ENCODE measurements at regions not wholly inside any gene's neighbourhood (a gene's known extent, or its start where the extent isn't known, plus 50 kb on each side); places are given as distances from the start of the nearest gene placed in this dataset.
"Not testable (repeated sequence)": the region's sequence is repeated elsewhere in the genome, so short reads cannot be mapped to it uniquely, and the experiment has no call there.

DNA sequence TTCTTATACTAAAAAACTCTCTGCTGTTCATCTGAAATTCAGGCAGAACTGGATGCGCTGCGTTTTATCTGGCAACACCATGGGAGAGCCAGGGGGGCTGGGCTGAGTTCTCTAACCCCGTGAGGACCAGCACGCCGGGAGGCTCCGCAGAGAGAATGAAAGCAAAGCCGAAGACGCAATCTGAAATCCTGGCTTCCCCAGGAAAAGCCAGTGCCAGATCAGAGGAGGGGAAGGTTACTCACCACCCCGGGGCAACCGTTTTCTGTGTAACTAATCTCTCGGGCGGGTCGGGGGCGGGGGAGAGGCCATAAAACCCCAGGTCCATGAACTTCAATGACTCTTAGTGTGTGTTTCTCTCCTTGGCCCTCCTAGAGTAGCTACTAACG is 99.4 kb downstream of the SHANK2 start:
- DNase-seq (ENCODE audit: low read depth in 2 of 2) = no peak

DNA sequence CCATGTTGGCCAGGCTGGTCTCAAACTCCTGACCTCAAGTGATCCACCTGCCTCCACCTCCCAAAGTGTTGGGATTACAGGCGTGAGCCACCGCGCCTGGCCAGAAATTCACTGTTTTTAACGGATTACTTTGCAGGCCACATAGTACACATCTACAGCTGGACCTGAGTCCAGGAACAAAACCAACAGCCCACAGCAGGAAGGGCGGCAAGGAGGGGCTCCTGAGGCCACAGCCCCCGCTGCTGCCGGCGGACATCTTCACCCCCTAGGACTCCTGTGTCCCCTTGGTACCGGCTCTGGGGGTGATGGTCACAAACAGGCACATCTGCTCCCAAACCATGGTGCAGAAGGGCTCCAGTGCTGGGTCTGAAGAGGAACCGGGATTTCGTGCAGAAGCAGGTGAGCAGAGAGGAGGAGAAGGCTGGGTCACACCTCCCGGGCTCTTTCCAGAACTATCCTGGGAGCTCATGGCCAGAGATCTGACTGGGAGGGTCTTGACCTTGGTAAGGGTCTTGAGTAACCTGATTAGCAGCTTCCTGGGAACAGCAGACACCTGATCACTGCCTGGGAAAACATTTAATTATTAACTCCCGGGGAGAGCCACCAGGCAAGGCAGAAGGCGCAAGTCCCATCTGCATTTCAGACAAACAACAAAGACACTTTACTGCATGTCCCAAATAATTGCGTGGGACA is 99.9 kb downstream of the SHANK2 start:
- not testable (repeated sequence) for DNase-seq (ENCODE audit: low read depth in 2 of 2)

DNA sequence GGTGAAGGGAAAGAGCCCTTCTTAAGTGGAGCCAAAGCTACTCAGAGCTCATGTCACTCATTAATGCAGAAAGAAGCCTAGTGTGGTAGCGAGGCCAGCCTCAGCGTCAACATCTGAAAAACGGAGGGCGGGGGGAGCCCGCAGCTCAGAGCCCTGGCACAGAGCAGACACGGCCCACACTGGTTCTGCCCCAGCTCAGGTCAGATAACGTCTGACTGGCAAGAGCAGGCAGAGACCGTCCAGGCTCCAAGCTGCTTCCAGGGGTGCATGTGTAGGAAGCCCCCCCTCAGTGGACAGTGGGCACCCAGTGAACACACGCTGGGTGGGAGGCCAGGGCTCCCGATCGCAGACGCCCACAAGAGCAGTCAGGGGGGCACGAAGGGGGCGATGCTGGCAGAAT is 100.8 kb downstream of the SHANK2 start:
- DNase-seq (ENCODE audit: low read depth in 2 of 2) = no peak

DNA sequence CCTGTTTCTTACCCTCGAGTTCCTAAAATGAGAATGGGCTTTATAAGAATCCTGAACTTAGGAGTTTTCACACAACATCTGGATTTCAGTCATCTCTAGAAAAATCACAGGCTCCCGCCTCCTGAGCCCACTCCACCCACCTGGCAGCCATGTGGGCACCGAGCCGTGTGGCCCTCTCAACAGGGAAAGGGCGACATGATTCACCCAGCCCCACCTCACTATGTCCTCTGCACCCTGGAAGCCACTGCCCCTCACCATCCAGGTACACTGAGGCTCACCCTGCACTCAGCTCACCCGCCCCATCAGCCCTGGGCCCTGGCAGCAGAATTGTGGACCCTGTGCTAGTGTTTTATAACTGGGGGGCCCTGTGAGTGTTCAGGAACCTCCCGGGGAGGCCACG is 101.5 kb downstream of the SHANK2 start:
- DNase-seq (ENCODE audit: low read depth in 2 of 2) = no peak

DNA sequence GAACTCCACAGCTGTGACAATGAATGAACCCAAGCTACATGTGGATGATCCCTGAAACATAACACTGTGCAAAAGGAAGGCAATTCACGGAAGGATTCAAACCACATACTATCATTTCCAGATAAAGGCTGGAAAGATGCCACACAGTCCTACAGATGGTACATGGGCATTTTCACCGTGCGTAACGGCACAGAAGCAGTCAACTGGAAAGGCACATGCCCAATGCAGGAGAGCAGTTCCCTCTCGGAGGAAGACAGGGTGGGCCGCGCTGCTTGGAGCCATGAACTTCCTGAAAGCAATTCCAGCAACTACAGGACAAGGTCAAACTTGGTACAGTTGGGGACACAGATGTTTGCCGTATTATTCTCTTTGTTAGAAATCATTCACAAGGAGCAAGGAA is 103.7 kb downstream of the SHANK2 start:
- no peak for DNase-seq (ENCODE audit: low read depth in 2 of 2)

DNA sequence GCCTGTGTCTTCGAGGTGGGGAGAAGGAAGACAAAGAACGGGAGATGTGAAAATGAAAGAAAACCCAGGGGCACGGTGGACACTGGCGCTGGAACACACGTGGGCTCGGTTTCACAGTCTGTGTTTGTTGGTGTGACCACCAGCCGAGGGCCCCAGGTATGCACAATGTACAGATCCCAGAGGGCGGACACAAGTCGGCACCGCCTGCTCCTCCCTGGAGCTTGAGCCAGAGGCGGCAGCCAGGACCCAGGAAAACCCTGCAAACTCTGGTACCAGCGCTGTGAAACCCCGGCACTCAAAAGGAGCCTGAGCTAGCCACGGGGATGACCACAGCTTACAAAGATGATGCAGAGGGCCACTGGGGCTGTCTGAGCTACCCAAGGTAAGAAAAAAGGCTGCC is 105.0 kb downstream of the SHANK2 start:
- DNase-seq (ENCODE audit: low read depth in 2 of 2) = no peak

DNA sequence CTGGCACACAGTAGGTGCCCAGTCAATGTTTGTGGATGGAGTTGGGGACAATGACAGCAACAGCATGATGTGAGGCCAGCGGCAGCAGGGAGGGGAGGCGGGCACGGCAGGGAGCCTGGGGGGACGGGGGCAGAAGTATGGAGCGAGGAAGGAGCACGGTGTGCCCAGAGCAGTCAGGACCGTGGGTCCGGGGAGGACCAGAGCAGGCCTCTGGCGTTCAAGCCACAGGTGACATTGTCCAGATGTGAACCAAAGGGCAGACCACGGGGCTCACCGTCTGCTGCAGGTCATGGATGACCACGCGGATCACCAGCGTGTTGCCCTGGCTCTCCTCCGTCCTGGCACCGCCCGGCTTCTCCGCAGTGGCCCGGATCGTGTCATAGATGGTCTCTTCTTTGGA is 105.5 kb downstream of the SHANK2 start:
- DNase-seq (ENCODE audit: low read depth in 2 of 2) = no peak

DNA sequence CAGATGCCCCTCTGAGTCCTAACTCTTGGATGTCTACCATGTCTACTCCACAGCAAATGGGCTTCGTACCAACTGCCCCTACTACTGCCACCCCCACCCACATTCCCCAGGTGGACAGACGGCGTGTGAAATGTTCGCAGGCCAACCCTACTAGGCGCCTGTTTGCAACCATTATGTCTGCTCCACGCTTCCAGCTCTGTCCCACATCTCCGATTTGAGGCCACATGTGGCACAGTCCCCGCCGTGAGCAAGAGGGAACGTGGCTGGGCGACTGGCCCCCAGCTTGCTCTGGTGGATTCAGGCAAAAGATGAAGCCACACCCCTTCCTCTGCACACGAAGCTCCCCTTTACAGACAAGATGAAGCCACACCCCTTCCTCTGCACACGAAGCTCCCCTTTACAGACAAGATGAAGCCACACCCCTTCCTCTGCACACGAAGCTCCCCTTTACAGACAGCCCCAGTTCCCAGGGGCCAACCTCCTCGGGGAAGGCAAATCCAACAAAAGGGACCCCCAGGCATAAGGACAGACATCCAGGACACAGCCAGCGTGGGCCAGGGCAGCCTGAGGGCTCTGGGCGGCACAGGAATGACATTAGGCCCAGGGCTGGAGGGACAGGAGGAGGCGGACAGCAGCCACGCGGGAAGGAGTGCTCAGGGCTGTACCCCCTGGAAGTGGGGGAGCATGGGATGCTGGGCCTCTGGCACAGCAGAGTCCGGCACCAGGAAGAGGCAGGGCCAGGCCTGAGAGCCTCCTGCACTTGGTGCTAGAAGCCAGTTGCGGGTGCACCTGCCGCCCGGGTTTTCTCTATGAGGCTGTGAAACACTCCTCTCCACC is 106.2 kb downstream of the SHANK2 start:
- no peak for DNase-seq (ENCODE audit: low read depth in 2 of 2)

DNA sequence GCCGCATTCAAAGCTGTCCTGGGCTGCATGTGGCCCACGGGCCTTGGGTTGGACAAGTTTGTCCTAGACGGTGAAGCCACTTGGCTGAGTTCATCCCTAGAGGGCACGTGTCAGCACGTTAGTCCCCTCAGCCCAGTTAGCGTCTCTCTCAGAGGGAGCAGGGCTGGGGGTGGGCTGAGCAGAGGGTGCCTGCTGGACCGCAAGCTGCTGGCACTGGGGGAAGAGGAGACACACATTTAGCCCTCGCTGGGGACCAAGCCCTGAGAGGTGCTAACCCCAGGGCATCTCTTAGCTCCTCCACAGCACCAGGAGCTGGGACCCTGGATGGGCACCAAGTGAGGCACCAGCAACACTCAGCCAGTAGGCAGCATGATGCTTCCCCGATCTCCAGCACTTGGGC is 107.0 kb downstream of the SHANK2 start:
- DNase-seq (ENCODE audit: low read depth in 2 of 2) = no peak

DNA sequence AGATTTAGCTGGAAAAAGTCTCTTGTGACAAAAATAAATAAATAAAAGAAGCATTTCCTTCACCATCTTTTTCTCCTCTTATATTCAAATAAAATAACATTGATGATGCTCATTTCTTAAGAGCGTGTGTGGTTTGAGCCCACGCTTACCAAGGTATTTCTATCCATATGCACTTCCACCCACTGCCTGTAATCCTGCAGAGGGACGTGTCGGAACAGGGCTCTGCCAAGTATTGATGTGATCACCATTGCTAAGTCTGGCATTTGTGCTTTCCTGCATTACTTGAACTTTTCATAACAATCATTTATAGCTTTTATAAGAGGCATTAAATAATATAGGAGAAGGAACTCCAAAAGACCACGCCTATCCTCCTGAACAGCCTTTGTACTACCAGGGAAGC is 107.6 kb downstream of the SHANK2 start:
- DNase-seq (ENCODE audit: low read depth in 2 of 2) = no peak

DNA sequence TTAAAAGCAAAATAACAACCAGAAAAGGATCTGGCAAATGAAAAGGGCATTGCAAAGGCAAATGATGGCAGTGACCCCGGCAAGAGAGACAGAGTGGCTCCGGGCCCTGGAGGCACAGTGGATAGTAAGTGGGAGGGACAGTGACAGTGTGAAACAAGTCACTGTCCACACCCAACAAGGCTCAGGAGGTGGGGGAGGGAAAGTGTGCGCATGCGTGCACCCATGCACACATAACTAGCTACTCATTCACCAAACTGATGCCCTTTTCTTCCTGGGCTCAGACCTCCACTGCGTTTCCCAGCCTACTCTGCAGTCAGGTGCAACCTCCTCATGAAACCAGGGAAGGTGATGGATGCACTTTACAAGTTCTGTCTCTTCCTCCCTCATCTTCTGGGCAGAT is 108.4 kb downstream of the SHANK2 start:
- DNase-seq (ENCODE audit: low read depth in 2 of 2) = no peak

DNA sequence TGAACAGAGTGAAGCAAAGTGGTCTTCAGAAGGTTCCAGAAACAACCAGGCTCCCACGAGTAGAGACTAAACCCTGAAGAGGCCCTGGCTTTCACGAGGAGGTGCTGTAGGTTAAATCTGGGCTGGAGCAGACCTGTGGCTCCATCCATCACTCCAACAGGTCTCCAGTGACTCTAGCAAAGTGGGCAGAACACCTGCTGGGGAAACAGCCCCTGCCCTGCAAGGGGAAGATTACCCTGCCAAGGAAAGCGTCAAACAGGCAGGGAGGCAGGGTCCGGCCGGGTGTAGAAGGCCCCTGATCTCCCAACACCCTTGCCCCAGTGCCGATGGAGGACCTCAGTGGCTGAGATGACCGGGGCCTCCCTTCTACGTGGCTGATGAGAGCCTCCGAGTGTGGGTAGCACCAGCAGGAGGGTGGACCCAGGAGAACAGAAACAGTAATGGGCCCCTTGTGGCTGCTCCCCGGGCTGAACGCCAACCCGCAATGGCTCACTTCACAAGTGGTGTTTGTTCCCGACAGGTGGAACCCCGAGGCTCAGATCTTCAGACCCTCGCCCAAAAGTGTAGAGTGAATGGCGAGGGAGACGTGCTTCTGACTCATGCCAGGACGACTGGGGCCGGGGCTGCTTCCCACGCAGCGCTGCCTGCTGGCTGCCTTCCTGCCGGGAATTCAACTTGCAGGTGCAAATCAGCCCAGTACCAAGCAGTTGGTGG is 112.0 kb downstream of the SHANK2 start:
- no peak for DNase-seq (ENCODE audit: low read depth in 2 of 2)

DNA sequence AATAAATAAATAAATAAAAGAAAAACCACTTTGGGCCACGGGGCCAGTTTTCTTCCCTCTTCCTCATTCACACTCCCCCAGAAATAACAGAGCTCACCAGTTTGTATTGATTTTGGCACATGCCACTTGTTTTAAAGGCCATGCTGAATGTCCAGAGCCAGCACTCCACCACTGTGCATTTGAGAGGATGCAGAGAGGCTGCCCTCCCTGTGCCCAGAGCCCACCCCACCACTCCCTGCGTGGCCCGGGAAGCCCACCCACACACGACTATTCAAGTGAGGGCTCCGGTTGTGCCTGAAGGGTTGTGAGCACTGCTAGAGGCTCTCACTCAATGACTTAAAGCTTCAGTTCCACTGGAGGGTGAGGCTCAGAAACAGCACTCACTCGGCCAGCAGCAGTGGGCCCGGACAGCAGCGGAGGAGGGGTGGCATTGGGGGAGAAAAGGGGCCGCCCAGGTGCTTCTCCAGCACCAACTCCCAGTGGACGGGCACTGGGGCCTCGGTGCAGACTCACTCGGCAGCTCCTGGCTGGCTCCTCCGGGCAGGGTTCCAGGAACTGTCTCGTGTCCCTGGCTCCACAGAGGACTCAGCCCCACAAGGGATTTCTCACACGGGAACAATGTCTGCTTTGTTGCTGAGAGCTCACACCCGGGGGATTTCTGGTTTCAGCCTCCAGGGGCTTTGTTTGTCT is 112.7 kb downstream of the SHANK2 start:
- no peak for DNase-seq (ENCODE audit: low read depth in 2 of 2)

DNA sequence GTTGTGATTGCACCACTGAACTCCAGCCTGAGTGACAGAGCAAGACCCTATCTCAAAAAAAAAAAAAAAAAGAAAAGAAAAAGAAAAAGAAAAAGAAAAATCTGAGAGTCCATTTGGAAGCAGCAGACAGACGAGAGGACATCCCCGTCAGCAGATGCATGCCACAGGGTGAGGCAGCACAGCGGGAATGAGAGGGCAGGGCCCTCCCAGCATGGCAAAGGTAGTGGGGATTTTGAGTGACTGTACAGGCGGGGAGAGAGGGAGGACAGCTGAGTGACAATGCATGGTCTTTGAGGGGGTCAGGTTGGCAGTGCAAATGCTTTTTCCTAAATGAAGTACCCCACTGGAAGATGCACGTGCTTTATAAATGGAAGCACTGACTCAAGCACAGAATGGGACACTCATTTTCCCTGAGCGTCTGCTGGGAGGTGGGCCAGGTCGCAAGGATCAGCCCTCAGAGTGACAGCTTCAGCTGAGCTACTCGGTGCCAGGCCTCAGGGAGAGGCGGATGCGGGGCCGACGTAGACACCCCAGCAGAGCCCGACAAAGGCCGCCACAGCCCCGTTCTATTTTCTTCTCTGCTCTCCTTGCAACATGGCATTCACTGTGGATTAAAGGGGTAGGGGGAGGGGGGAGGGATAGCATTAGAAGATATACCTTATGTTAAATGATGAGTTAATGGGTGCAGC is 113.5 kb downstream of the SHANK2 start:
- no peak for DNase-seq (ENCODE audit: low read depth in 2 of 2)

DNA sequence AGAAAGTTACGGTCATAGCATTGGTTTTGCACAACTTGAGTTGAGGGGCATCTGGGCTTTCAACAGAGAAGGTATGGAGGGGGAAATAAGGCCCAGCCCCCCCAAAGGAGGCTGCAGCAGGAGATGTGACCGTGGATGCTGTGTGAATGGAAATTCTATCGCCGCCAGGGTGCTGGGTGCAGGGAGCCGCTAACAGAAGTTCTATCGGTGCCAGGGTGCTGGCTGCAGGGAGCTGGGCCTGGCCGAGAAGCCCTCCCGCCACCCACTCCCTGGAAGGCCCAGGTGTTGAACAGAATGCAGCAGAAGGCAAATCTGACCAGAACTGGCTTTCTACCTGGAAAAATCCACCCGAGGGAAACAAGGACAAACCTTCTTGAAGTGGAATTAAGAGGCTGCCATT is 115.0 kb downstream of the SHANK2 start:
- DNase-seq (ENCODE audit: low read depth in 2 of 2) = no peak

DNA sequence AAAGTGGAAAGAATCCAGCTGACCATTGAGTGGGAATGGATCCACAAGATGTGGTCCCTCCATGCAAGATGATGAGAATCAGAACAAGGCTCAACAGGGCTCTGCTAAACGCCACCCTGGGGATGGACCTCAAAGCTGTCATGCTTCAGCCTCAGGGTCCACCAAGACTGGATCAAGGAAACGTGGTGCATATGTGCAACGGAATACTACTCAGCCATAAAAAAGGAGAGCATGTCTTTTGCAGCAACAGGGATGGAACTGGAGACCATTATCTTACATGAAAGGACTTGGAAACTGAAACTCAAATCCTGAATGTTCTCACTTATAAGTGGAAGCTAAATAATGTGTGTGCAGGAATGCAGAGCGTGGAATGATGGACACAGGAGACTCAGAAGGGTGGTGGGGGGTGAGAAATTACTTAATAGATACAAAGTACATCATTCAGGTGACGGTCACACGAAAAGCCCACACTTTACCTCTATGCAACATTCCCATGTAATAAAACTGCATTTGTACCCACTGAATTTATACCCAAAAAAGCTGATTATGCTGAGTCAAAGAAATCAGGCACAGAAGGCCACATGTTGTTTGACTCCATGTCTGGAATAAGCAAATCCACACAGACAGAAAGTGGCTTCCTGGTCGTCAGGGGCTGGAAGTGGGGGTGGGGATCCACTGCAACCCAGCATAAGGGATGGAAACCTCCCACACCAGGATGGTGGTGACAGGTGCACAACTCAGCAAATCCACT is 116.1 kb downstream of the SHANK2 start:
- no peak for DNase-seq (ENCODE audit: low read depth in 2 of 2)

DNA sequence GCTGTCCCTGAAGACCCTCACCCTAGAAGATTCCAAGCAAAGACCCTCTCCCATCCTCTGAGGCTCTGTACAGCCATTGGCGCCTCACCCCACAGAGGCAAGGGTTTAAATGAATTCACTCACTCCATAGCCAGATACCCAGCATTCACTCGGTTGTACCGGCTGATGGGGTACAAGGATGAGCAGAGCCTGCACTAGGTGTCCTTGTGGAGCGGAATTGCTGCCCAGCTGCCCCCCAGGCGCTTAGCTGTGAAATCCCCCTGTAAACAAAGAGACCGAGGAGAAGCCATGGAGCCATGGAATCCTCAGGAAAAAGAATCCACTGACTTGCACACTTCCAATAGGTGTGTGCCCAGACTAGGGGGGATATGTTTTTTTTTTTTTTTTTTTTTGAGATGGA is 117.3 kb downstream of the SHANK2 start:
- DNase-seq (ENCODE audit: low read depth in 2 of 2) = no peak

DNA sequence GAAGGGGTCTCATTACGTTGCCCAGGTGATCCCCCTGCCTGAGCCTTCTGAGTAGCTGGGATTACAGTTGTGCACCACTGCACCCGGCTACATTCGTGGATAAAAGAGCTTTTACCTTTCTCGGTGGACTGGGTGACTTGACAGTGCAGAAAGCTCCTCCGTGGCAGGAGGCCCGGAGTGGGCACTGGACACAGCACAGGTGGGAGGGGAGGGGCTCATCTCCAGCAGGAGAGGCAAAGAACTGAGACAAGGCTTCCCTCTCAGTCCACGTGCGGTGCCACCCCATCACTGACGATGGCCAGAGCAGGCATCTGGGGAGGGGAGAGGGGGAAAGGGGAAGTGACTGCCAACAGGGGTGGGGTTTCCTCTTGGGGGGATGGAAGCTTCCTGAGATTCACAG is 118.4 kb downstream of the SHANK2 start:
- DNase-seq (ENCODE audit: low read depth in 2 of 2) = no peak

DNA sequence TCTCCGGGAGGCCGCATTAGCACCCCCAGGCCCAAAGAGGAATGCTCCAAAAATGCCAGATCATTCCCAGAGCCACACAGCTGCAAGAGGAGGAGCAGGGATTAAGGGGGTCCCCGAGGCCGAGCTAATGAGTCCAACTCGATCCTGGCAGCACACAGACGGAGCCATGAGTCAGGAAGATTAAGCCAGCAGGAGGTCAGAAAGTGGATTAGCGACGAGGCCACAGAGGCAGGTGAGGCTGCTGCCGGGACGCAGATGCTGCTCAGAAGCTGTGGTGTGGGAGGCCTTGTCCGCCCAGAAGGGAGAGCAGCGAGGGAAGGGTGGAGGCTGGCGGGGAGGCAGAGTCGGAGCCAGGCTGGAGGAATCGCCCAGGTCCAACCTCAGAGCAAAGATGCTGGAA is 120.5 kb downstream of the SHANK2 start:
- no peak for DNase-seq (ENCODE audit: low read depth in 2 of 2)

DNA sequence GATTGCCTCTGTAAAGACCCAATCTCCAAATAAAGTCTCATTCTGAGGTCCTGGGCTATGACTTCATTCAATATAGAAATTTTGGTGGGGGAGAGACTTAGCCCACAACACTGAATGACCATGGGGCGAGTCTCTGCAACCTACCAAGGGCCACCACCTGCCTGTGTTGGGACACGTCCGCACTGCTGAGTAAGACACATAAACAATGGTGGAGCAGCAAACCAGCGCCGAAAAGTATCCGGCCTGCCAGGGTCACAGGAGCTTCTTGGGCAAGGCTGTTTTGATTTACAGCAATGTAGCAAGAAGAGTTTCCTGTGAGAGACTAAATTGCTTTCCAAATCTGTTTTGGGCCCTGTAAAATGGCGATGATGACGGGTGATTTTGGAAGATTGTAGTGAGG is 122.3 kb downstream of the SHANK2 start:
- no peak for DNase-seq (ENCODE audit: low read depth in 2 of 2)

DNA sequence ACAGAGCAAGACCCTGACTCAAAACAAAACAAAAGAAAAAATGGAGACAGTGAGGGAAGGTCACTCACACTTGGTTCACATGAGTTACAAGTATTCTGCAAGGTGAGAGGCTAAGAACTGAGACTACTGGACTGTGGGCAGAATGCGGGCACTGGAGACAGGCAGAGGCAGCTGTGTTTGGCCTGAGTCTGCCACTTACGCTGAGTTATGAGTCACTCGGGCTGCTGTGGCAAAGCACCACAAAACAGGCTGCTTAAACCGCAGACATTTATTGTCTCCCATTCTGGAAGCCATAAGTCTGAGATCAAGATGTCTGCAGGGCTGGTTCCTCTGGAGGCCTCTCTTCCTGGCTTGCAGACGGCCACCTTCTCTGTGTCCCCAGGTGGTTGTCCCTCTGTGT is 122.8 kb downstream of the SHANK2 start:
- DNase-seq (ENCODE audit: low read depth in 2 of 2) = no peak

Data from fibroblast of skin of left quadriceps (primary cell).